ENCODE measurements at regions not wholly inside any gene's neighbourhood (a gene's known extent, or its start where the extent isn't known, plus 50 kb on each side); places are given as distances from the start of the nearest gene placed in this dataset.

GRCh38 chr2:34416856-34417255, 817.8 kb upstream of the FAM98A start:
- POLR2A ChIA-PET: no interaction called here
- no peaks in the 10 kb centered on the region for H3K9me3 ChIP-seq (ENCODE audit: control insufficient read depth, insufficient read depth, low read depth, low read length)
- H3K36me3 ChIP-seq (ENCODE audit: control insufficient read depth in 2 of 2, insufficient read depth in 1 of 2, low read length in 2 of 2): no peaks in the 10 kb centered on the region
- no peak overlapping the region for H3K27ac ChIP-seq (ENCODE audit: extremely low read depth, low read depth, low read length)
- no peak overlapping the region for H3K4me3 ChIP-seq (ENCODE audit: low read depth, low read length)
- TF ChIP-seq, protein P1, sequence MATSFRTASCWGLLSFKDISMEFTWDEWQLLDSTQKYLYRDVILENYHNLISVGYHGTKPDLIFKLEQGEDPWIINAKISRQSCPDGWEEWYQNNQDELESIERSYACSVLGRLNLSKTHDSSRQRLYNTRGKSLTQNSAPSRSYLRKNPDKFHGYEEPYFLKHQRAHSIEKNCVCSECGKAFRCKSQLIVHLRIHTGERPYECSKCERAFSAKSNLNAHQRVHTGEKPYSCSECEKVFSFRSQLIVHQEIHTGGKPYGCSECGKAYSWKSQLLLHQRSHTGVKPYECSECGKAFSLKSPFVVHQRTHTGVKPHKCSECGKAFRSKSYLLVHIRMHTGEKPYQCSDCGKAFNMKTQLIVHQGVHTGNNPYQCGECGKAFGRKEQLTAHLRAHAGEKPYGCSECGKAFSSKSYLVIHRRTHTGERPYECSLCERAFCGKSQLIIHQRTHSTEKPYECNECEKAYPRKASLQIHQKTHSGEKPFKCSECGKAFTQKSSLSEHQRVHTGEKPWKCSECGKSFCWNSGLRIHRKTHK (tag by site-specific recombination; IDR thresholded peaks at IDR 0.05): no peak
- TF ChIP-seq ZNF169 (tag by site-specific recombination; IDR thresholded peaks at IDR 0.05) (no peak), ZNF335 (tag by site-specific recombination; conservative IDR thresholded peaks at IDR 0.05) (no peak), ZNF175 (tag by site-specific recombination; IDR thresholded peaks at IDR 0.05) (no peak), ZNF2 (tag by site-specific recombination; IDR thresholded peaks at IDR 0.05) (no peak), ZNF596 (tag by site-specific recombination; IDR thresholded peaks at IDR 0.05) (no peak), PRDM1 (tag by site-specific recombination; IDR thresholded peaks at IDR 0.05) (no peak), KLF1 (tag by site-specific recombination; IDR thresholded peaks at IDR 0.05) (no peak), ZBTB17 (tag by site-specific recombination; IDR thresholded peaks at IDR 0.05) (no peak), ZFHX2 (tag by site-specific recombination; conservative IDR thresholded peaks at IDR 0.05) (no peak), ZBTB6 (tag by site-specific recombination; IDR thresholded peaks at IDR 0.05) (no peak), ZNF843 (tag by site-specific recombination; IDR thresholded peaks at IDR 0.05) (no peak), ZNF626 (tag by site-specific recombination; IDR thresholded peaks at IDR 0.05) (no peak), ZNF514 (tag by site-specific recombination; IDR thresholded peaks at IDR 0.05) (no peak), ZNF544 (tag by site-specific recombination; IDR thresholded peaks at IDR 0.05) (no peak), ZNF16 (tag by site-specific recombination; IDR thresholded peaks at IDR 0.05; ENCODE audit: low read depth) (no peak)
- no peaks in the 10 kb centered on the region for H3K4me1 ChIP-seq (ENCODE audit: control insufficient read depth, insufficient read depth, low read length)
- CTCF ChIA-PET: no interaction called here

- no peaks in the 10 kb centered on the region for H3K4me1 ChIP-seq (ENCODE audit: control insufficient read depth, insufficient read depth, low read length)
- no peak overlapping the region for H3K27ac ChIP-seq (ENCODE audit: extremely low read depth, low read depth, low read length)
- no peak overlapping the region for H3K4me3 ChIP-seq (ENCODE audit: low read depth, low read length)
- no peaks in the 10 kb centered on the region for H3K9me3 ChIP-seq (ENCODE audit: control insufficient read depth, insufficient read depth, low read depth, low read length)
- ChIA-PET POLR2A (no interaction called here), CTCF (no interaction called here)
- TF ChIP-seq MZF1 (tag by site-specific recombination; IDR thresholded peaks at IDR 0.05; ENCODE audit: borderline replicate concordance): no peak
- no peak for TF ChIP-seq ZNF19 (tag by site-specific recombination; IDR thresholded peaks at IDR 0.05; ENCODE audit: low read depth)
- TF ChIP-seq ZNF335 (tag by site-specific recombination; conservative IDR thresholded peaks at IDR 0.05): no peak
- TF ChIP-seq ZNF660 (tag by site-specific recombination; IDR thresholded peaks at IDR 0.05): no peak
- TF ChIP-seq ZNF529 (tag by site-specific recombination; IDR thresholded peaks at IDR 0.05; ENCODE audit: insufficient replicate concordance): no peak
- TF ChIP-seq YY2 (tag by site-specific recombination; IDR thresholded peaks at IDR 0.05): no peak
- TF ChIP-seq SALL2 (tag by site-specific recombination; IDR thresholded peaks at IDR 0.05; ENCODE audit: borderline replicate concordance): no peak
- TF ChIP-seq ZNF654 (tag by site-specific recombination; IDR thresholded peaks at IDR 0.05; ENCODE audit: low read depth): no peak
- no peak for TF ChIP-seq ZNF266 (tag by site-specific recombination; IDR thresholded peaks at IDR 0.05; ENCODE audit: low read depth)
- TF ChIP-seq ZNF366 (tag by site-specific recombination; conservative IDR thresholded peaks at IDR 0.05): no peak
- no peak for TF ChIP-seq ZBTB7A (tag by site-specific recombination; IDR thresholded peaks at IDR 0.05; ENCODE audit: low read depth)
- TF ChIP-seq, protein P2, sequence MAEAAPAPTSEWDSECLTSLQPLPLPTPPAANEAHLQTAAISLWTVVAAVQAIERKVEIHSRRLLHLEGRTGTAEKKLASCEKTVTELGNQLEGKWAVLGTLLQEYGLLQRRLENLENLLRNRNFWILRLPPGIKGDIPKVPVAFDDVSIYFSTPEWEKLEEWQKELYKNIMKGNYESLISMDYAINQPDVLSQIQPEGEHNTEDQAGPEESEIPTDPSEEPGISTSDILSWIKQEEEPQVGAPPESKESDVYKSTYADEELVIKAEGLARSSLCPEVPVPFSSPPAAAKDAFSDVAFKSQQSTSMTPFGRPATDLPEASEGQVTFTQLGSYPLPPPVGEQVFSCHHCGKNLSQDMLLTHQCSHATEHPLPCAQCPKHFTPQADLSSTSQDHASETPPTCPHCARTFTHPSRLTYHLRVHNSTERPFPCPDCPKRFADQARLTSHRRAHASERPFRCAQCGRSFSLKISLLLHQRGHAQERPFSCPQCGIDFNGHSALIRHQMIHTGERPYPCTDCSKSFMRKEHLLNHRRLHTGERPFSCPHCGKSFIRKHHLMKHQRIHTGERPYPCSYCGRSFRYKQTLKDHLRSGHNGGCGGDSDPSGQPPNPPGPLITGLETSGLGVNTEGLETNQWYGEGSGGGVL (tag by site-specific recombination; IDR thresholded peaks at IDR 0.05): no peak
- TF ChIP-seq, protein P3, sequence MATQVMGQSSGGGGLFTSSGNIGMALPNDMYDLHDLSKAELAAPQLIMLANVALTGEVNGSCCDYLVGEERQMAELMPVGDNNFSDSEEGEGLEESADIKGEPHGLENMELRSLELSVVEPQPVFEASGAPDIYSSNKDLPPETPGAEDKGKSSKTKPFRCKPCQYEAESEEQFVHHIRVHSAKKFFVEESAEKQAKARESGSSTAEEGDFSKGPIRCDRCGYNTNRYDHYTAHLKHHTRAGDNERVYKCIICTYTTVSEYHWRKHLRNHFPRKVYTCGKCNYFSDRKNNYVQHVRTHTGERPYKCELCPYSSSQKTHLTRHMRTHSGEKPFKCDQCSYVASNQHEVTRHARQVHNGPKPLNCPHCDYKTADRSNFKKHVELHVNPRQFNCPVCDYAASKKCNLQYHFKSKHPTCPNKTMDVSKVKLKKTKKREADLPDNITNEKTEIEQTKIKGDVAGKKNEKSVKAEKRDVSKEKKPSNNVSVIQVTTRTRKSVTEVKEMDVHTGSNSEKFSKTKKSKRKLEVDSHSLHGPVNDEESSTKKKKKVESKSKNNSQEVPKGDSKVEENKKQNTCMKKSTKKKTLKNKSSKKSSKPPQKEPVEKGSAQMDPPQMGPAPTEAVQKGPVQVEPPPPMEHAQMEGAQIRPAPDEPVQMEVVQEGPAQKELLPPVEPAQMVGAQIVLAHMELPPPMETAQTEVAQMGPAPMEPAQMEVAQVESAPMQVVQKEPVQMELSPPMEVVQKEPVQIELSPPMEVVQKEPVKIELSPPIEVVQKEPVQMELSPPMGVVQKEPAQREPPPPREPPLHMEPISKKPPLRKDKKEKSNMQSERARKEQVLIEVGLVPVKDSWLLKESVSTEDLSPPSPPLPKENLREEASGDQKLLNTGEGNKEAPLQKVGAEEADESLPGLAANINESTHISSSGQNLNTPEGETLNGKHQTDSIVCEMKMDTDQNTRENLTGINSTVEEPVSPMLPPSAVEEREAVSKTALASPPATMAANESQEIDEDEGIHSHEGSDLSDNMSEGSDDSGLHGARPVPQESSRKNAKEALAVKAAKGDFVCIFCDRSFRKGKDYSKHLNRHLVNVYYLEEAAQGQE (tag by site-specific recombination; IDR thresholded peaks at IDR 0.05): no peak
- TF ChIP-seq, protein P4, sequence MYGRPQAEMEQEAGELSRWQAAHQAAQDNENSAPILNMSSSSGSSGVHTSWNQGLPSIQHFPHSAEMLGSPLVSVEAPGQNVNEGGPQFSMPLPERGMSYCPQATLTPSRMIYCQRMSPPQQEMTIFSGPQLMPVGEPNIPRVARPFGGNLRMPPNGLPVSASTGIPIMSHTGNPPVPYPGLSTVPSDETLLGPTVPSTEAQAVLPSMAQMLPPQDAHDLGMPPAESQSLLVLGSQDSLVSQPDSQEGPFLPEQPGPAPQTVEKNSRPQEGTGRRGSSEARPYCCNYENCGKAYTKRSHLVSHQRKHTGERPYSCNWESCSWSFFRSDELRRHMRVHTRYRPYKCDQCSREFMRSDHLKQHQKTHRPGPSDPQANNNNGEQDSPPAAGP (tag by site-specific recombination; IDR thresholded peaks at IDR 0.05): no peak
- H3K36me3 ChIP-seq (ENCODE audit: control insufficient read depth in 2 of 2, insufficient read depth in 1 of 2, low read length in 2 of 2): no peaks in the 10 kb centered on the region
These were observed 815.8 kb upstream of the FAM98A start for GRCh38 chr2:34414856-34415255.

Measured in HEK293 (cell line).